ENCODE measurements at regions not wholly inside any gene's neighbourhood (a gene's known extent, or its start where the extent isn't known, plus 50 kb on each side); places are given as distances from the start of the nearest gene placed in this dataset.

GRCh38 chr4:96183611-96184010 lies 343.7 kb downstream of the PDHA2 start:
- TF ChIP-seq YY1 (IDR thresholded peaks at IDR 0.05; ENCODE audit: low read depth) = no peak
- TF ChIP-seq ZBTB7A (IDR thresholded peaks at IDR 0.05; ENCODE audit: low read depth) = no peak
- no peak for TF ChIP-seq TAF1 (IDR thresholded peaks at IDR 0.05; ENCODE audit: low read depth)
- no peak for TF ChIP-seq TEAD4 (IDR thresholded peaks at IDR 0.05)
- TF ChIP-seq RAD21 (IDR thresholded peaks at IDR 0.05; ENCODE audit: low read depth) = no peak
- no peak for TF ChIP-seq EGR1 (IDR thresholded peaks at IDR 0.05)
- no peak for TF ChIP-seq REST (IDR thresholded peaks at IDR 0.05; ENCODE audit: low read depth)
- TF ChIP-seq NFIC (IDR thresholded peaks at IDR 0.05) = no peak
- TF ChIP-seq FOXM1 (IDR thresholded peaks at IDR 0.05; ENCODE audit: borderline replicate concordance, low read depth) = no peak
- TF ChIP-seq EP300 (IDR thresholded peaks at IDR 0.05; ENCODE audit: borderline replicate concordance) = no peak
- no peak for TF ChIP-seq CEBPB (IDR thresholded peaks at IDR 0.05)
- TF ChIP-seq CREB1 (IDR thresholded peaks at IDR 0.05; ENCODE audit: low read depth) = no peak
- TF ChIP-seq MAX (IDR thresholded peaks at IDR 0.05) = no peak
- TF ChIP-seq USF1 (IDR thresholded peaks at IDR 0.05) = no peak
- no peak for TF ChIP-seq TCF12 (IDR thresholded peaks at IDR 0.05; ENCODE audit: low read depth)

- no peak for TF ChIP-seq CREB1 (IDR thresholded peaks at IDR 0.05; ENCODE audit: low read depth)
Measured at GRCh38 chr4:96186593-96186992, 346.7 kb downstream of the PDHA2 start.

GRCh38 chr4:96189761-96190160 lies 349.9 kb downstream of the PDHA2 start:
- TF ChIP-seq EGR1 (IDR thresholded peaks at IDR 0.05) = no peak
- TF ChIP-seq CEBPB (IDR thresholded peaks at IDR 0.05) = no peak
- TF ChIP-seq TAF1 (IDR thresholded peaks at IDR 0.05; ENCODE audit: low read depth) = no peak
- TF ChIP-seq EP300 (IDR thresholded peaks at IDR 0.05; ENCODE audit: borderline replicate concordance) = no peak
- TF ChIP-seq NFIC (IDR thresholded peaks at IDR 0.05) = no peak
- TF ChIP-seq RAD21 (IDR thresholded peaks at IDR 0.05; ENCODE audit: low read depth) = no peak
- TF ChIP-seq FOXM1 (IDR thresholded peaks at IDR 0.05; ENCODE audit: borderline replicate concordance, low read depth) = no peak
- no peak for TF ChIP-seq CREB1 (IDR thresholded peaks at IDR 0.05; ENCODE audit: low read depth)
- TF ChIP-seq TCF12 (IDR thresholded peaks at IDR 0.05; ENCODE audit: low read depth) = no peak
- TF ChIP-seq YY1 (IDR thresholded peaks at IDR 0.05; ENCODE audit: low read depth) = no peak
- TF ChIP-seq ZBTB7A (IDR thresholded peaks at IDR 0.05; ENCODE audit: low read depth) = no peak
- no peak for TF ChIP-seq USF1 (IDR thresholded peaks at IDR 0.05)

- TF ChIP-seq RAD21 (IDR thresholded peaks at IDR 0.05; ENCODE audit: low read depth) (no peak), REST (IDR thresholded peaks at IDR 0.05; ENCODE audit: low read depth) (no peak), EGR1 (IDR thresholded peaks at IDR 0.05) (no peak), YY1 (IDR thresholded peaks at IDR 0.05; ENCODE audit: low read depth) (no peak), TEAD4 (IDR thresholded peaks at IDR 0.05) (no peak), ZBTB7A (IDR thresholded peaks at IDR 0.05; ENCODE audit: low read depth) (no peak), NFIC (IDR thresholded peaks at IDR 0.05) (no peak), FOXM1 (IDR thresholded peaks at IDR 0.05; ENCODE audit: borderline replicate concordance, low read depth) (no peak), USF1 (IDR thresholded peaks at IDR 0.05) (no peak), CREB1 (IDR thresholded peaks at IDR 0.05; ENCODE audit: low read depth) (no peak), CEBPB (IDR thresholded peaks at IDR 0.05) (no peak), EP300 (IDR thresholded peaks at IDR 0.05; ENCODE audit: borderline replicate concordance) (no peak), TCF12 (IDR thresholded peaks at IDR 0.05; ENCODE audit: low read depth) (no peak), MAX (IDR thresholded peaks at IDR 0.05) (no peak), TAF1 (IDR thresholded peaks at IDR 0.05; ENCODE audit: low read depth) (no peak)
Measured at GRCh38 chr4:96193061-96193460, 353.2 kb downstream of the PDHA2 start.

- TF ChIP-seq TEAD4 (IDR thresholded peaks at IDR 0.05) = peak; percentile 91
- TF ChIP-seq REST (IDR thresholded peaks at IDR 0.05; ENCODE audit: low read depth) = no peak
- TF ChIP-seq YY1 (IDR thresholded peaks at IDR 0.05; ENCODE audit: low read depth) = no peak
- no peak for TF ChIP-seq TCF12 (IDR thresholded peaks at IDR 0.05; ENCODE audit: low read depth)
- TF ChIP-seq EGR1 (IDR thresholded peaks at IDR 0.05) = no peak
- TF ChIP-seq MAX (IDR thresholded peaks at IDR 0.05) = no peak
- TF ChIP-seq USF1 (IDR thresholded peaks at IDR 0.05) = no peak
- TF ChIP-seq EP300 (IDR thresholded peaks at IDR 0.05; ENCODE audit: borderline replicate concordance) = peak; percentile 62
- TF ChIP-seq ZBTB7A (IDR thresholded peaks at IDR 0.05; ENCODE audit: low read depth) = no peak
- no peak for TF ChIP-seq RAD21 (IDR thresholded peaks at IDR 0.05; ENCODE audit: low read depth)
- peak; percentile 5; the same call in 1 of the 2 replicates for TF ChIP-seq CEBPB (IDR thresholded peaks at IDR 0.05)
- TF ChIP-seq TAF1 (IDR thresholded peaks at IDR 0.05; ENCODE audit: low read depth) = no peak
- peak; percentile 75 for TF ChIP-seq NFIC (IDR thresholded peaks at IDR 0.05)
- TF ChIP-seq FOXM1 (IDR thresholded peaks at IDR 0.05; ENCODE audit: borderline replicate concordance, low read depth) = no peak
- no peak for TF ChIP-seq CREB1 (IDR thresholded peaks at IDR 0.05; ENCODE audit: low read depth)
Measured at GRCh38 chr4:96194993-96195392, 355.1 kb downstream of the PDHA2 start.

All from Ishikawa (cell line).